ENCODE measurements at regions not wholly inside any gene's neighbourhood (a gene's known extent, or its start where the extent isn't known, plus 50 kb on each side); places are given as distances from the start of the nearest gene placed in this dataset.
A peak's percentile ranks its signal among the peaks of the same experiment; 100 is the strongest.

GRCh38 chr4:159765382-159765781 lies 662.5 kb downstream of the RAPGEF2 start:
- TF ChIP-seq CTCF (conservative IDR thresholded peaks at IDR 0.05): no peak
- no peak overlapping the region for H3K27ac ChIP-seq

- no peak for TF ChIP-seq CTCF (conservative IDR thresholded peaks at IDR 0.05)
Measured at GRCh38 chr4:159766241-159766640, 663.4 kb downstream of the RAPGEF2 start.

GRCh38 chr4:159767406-159767805 lies 664.5 kb downstream of the RAPGEF2 start:
- H3K27ac ChIP-seq: no peak overlapping the region
- no peak for TF ChIP-seq CTCF (conservative IDR thresholded peaks at IDR 0.05)

More at GRCh38 chr4:159766241-159766640, 663.4 kb downstream of the RAPGEF2 start:
- H3K27ac ChIP-seq: no peak overlapping the region

- H3K27ac ChIP-seq: no peak overlapping the region
- no peak for TF ChIP-seq CTCF (conservative IDR thresholded peaks at IDR 0.05)
Measured at GRCh38 chr4:159768016-159768415, 665.1 kb downstream of the RAPGEF2 start.

- TF ChIP-seq CTCF (conservative IDR thresholded peaks at IDR 0.05): no peak
- peak overlapping the region; percentile 7; the same call in 1 of the 2 replicates for H3K27ac ChIP-seq
Measured at GRCh38 chr4:159770401-159770800, 667.5 kb downstream of the RAPGEF2 start.

- peak overlapping the region; percentile 7; the same call in 1 of the 2 replicates for H3K27ac ChIP-seq
- no peak for TF ChIP-seq CTCF (conservative IDR thresholded peaks at IDR 0.05)
Measured at GRCh38 chr4:159770969-159771368, 668.1 kb downstream of the RAPGEF2 start.

- no peak for TF ChIP-seq CTCF (conservative IDR thresholded peaks at IDR 0.05)
- H3K27ac ChIP-seq: no peak overlapping the region
Measured at GRCh38 chr4:159776961-159777360, 674.1 kb downstream of the RAPGEF2 start.
